VCaP (cell line): ENCODE measurements at regions not wholly inside any gene's neighbourhood (a gene's known extent, or its start where the extent isn't known, plus 50 kb on each side); places are given as distances from the start of the nearest gene placed in this dataset.

Source experiments
- H3K27ac ChIP-seq: fragments of 450-650 bp; 2 replicates; pipeline ENCODE4 v1.5.1; 2017
- CTCF ChIP-seq: fragments of 450-650 bp; conservative IDR thresholded peaks from 2 replicates; pipeline ENCODE4 v1.5.1; 2017; ENCODE audit warnings: mild to moderate bottlenecking, moderate library complexity

- TF ChIP-seq CTCF = no peak
- H3K27ac ChIP-seq = no peak overlapping the region
Observed at GRCh38 chr18:76167410-76167809, 327.6 kb downstream of the ZNF516 start.

GRCh38 chr18:76162886-76163285 lies 332.2 kb downstream of the ZNF516 start:
- H3K27ac ChIP-seq = no peak overlapping the region
- TF ChIP-seq CTCF = no peak

GRCh38 chr18:76161983-76162382 lies 333.1 kb downstream of the ZNF516 start:
- TF ChIP-seq CTCF = no peak
- no peak overlapping the region for H3K27ac ChIP-seq

GRCh38 chr18:76153691-76154090 lies 341.4 kb downstream of the ZNF516 start:
- TF ChIP-seq CTCF = no peak
- no peak overlapping the region for H3K27ac ChIP-seq

GRCh38 chr18:76149734-76150133 lies 345.3 kb downstream of the ZNF516 start:
- TF ChIP-seq CTCF = no peak
- H3K27ac ChIP-seq = no peak overlapping the region

- no peak for TF ChIP-seq CTCF
- no peak overlapping the region for H3K27ac ChIP-seq
Observed at GRCh38 chr18:76149284-76149683, 345.8 kb downstream of the ZNF516 start.

GRCh38 chr18:76145521-76146376 lies 349.3 kb downstream of the ZNF516 start:
- no peak overlapping the region for H3K27ac ChIP-seq
- no peak for TF ChIP-seq CTCF
